PC-3 (cell line): ENCODE measurements at regions not wholly inside any gene's neighbourhood (a gene's known extent, or its start where the extent isn't known, plus 50 kb on each side); places are given as distances from the start of the nearest gene placed in this dataset.

Experiments used
- CTCF ChIP-seq: fragments of 300-600 bp; sonication (generic); conservative IDR thresholded peaks from 2 replicates; pipeline ENCODE4 v1.5.1; 2017; ENCODE audit warnings: antibody characterized with exemption, low read depth, mild to moderate bottlenecking, low read length
- EZH2phosphoT487 ChIP-seq: fragments of 300-600 bp; sonication (generic); IDR thresholded peaks from 2 replicates; pipeline ENCODE4 v1.6.1; 2018; ENCODE audit warnings: mild to moderate bottlenecking, antibody characterized with exemption, low read length, borderline replicate concordance

GRCh38 chr1:188872376-188872775, 1605.3 kb downstream of the BRINP3 start:
- TF ChIP-seq CTCF (no peak), EZH2phosphoT487 (no peak)
